ENCODE measurements at regions not wholly inside any gene's neighbourhood (a gene's known extent, or its start where the extent isn't known, plus 50 kb on each side); places are given as distances from the start of the nearest gene placed in this dataset.

- TF ChIP-seq ZNF239 (tag by site-specific recombination; IDR thresholded peaks at IDR 0.05): no peak
- TF ChIP-seq ZNF654 (tag by site-specific recombination; IDR thresholded peaks at IDR 0.05; ENCODE audit: low read depth): no peak
- TF ChIP-seq, protein P1, sequence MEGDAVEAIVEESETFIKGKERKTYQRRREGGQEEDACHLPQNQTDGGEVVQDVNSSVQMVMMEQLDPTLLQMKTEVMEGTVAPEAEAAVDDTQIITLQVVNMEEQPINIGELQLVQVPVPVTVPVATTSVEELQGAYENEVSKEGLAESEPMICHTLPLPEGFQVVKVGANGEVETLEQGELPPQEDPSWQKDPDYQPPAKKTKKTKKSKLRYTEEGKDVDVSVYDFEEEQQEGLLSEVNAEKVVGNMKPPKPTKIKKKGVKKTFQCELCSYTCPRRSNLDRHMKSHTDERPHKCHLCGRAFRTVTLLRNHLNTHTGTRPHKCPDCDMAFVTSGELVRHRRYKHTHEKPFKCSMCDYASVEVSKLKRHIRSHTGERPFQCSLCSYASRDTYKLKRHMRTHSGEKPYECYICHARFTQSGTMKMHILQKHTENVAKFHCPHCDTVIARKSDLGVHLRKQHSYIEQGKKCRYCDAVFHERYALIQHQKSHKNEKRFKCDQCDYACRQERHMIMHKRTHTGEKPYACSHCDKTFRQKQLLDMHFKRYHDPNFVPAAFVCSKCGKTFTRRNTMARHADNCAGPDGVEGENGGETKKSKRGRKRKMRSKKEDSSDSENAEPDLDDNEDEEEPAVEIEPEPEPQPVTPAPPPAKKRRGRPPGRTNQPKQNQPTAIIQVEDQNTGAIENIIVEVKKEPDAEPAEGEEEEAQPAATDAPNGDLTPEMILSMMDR (tag by site-specific recombination; IDR thresholded peaks at IDR 0.05): no peak
- no peak for TF ChIP-seq ZNF266 (tag by site-specific recombination; IDR thresholded peaks at IDR 0.05; ENCODE audit: low read depth)
- no peak for TF ChIP-seq ZNF140 (tag by site-specific recombination; IDR thresholded peaks at IDR 0.05)
- TF ChIP-seq ZBTB44 (tag by site-specific recombination; IDR thresholded peaks at IDR 0.05): no peak
- TF ChIP-seq ZNF18 (tag by site-specific recombination; IDR thresholded peaks at IDR 0.05): no peak
Observed at GRCh38 chr10:71088054-71088453, 124.3 kb upstream of the UNC5B start.

Measured in HEK293 (cell line).